LNCAP (cell line): ENCODE measurements at regions not wholly inside any gene's neighbourhood (a gene's known extent, or its start where the extent isn't known, plus 50 kb on each side); places are given as distances from the start of the nearest gene placed in this dataset.

Experiments
- CTCF ChIP-seq: fragments of 450-650 bp; IDR thresholded peaks from 2 replicates; pipeline ENCODE4 v1.5.1; 2017; ENCODE audit warnings: mild to moderate bottlenecking

GRCh38 chr4:107138433-107138832 lies 102.3 kb upstream of the DKK2 start:
- TF ChIP-seq CTCF: no peak

GRCh38 chr4:107133965-107134653 lies 98.0 kb upstream of the DKK2 start:
- TF ChIP-seq CTCF: no peak

GRCh38 chr4:107131295-107131694 lies 95.2 kb upstream of the DKK2 start:
- TF ChIP-seq CTCF: no peak

GRCh38 chr4:107130157-107130556 lies 94.0 kb upstream of the DKK2 start:
- TF ChIP-seq CTCF: no peak

- TF ChIP-seq CTCF: no peak
Measured at GRCh38 chr4:107129611-107130010, 93.5 kb upstream of the DKK2 start.

GRCh38 chr4:107129076-107129475 lies 93.0 kb upstream of the DKK2 start:
- no peak for TF ChIP-seq CTCF

- no peak for TF ChIP-seq CTCF
Measured at GRCh38 chr4:107128116-107128515, 92.0 kb upstream of the DKK2 start.

GRCh38 chr4:107125496-107125895 lies 89.4 kb upstream of the DKK2 start:
- TF ChIP-seq CTCF: no peak
